HG02885 (cell line): ENCODE measurements at regions not wholly inside any gene's neighbourhood (a gene's known extent, or its start where the extent isn't known, plus 50 kb on each side); places are given as distances from the start of the nearest gene placed in this dataset.

Experiments
- ATAC-seq: cut with Tn5 transposase; IDR thresholded peaks from one replicate; pipeline ENCODE4 v1.9.1; 2021; ENCODE audit warnings: mild to moderate bottlenecking; ENCODE audit not compliant: unreplicated experiment, poor library complexity

GRCh38 chr1:240682166-240682858, 70.4 kb upstream of the GREM2 start:
- ATAC-seq, result no peak

DNA sequence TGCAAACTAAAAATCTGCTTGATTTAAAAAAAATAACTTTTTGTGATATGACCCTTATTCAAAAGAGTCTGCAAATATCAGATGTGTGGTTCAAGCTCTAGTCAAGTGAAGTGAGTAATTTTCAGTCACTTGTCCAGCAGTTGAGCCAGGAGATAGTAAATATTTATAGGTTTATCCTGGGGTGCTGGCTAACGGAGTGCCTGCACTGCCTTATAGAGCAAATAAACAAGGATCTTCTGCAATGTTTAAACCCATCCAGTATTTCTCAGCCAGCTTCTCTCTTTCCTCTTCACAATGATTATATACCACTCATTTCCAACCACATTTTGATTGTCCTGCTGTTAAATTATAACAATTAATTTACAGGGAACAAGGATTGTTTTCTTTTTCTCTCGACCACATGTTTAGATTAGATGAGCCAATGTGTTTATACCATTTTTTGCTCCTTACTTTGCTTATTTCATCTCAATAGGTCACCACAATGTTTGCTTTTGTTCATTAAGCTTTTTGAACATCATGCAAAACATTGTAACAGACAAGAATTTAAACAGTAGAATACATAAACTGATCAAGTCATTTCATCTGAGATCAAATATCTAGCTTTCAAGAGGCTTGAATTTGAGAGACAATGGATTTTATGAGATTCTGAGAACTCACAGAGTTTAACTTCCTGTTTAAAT, 60.3 kb upstream of the GREM2 start:
- no peak for ATAC-seq

- ATAC-seq, result no peak
Measured at GRCh38 chr1:240667351-240667750, 55.4 kb upstream of the GREM2 start.

- ATAC-seq, result no peak
Measured at GRCh38 chr1:240666568-240667198, 54.7 kb upstream of the GREM2 start.

- ATAC-seq, result no peak
Measured at GRCh38 chr1:240663169-240663879, 51.4 kb upstream of the GREM2 start.
